ENCODE measurements at regions not wholly inside any gene's neighbourhood (a gene's known extent, or its start where the extent isn't known, plus 50 kb on each side); places are given as distances from the start of the nearest gene placed in this dataset.
A peak's percentile ranks its signal among the peaks of the same experiment; 100 is the strongest.

DNA sequence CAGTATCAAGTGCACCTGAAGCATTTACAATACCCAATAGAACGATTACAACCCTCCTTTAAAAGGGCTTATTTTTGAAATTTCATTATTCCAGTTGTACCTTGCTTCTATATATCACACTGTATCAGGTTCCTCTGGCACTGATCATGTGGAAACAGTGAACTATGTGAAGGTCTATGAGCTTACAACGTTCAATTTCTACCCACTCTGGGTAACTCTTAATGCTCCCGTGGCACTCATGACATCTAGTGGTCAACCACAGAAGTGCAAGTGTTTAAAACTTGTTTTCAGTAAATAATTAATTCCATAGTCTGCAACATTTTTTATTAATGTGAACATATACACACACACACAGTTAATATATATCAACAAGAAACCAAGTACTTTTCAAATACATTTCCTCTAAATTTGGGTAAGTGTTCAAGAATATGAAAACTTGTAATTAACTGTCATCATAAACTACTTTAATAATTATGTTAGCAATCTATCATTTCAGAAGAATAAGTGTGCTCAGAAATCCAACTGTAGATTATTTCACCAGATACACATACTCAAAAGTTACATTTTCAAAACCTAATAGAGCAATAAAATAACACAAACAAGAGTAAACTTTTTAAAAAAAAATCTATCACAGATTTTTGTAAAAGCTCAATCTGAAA lies 61.0 kb downstream of the MPP7 start:
- H3K4me3 ChIP-seq: no peak overlapping the region
- ATAC-seq (peak; percentile 78 to 80; a peak in 5 of 6 replicates), FAIRE-seq (peak; percentile 49), DNase-seq (ENCODE audit: low read depth in 1 of 2, low spot score in 1 of 2) (peak; percentile 43 to 53)
- ChIA-PET POLR2A (no interaction called here), CTCF (interaction anchor here (0.5 to 2.6 kb wide), 17 partner anchors 9 to 872 kb away, joined by 3 to 12 read pairs (median 4); no protein-coding TSS in a partner anchor)
- no peak overlapping the region for H3K4me2 ChIP-seq
- H3K4me1 ChIP-seq: no peaks in the 10 kb centered on the region
- TF ChIP-seq, protein P1, sequence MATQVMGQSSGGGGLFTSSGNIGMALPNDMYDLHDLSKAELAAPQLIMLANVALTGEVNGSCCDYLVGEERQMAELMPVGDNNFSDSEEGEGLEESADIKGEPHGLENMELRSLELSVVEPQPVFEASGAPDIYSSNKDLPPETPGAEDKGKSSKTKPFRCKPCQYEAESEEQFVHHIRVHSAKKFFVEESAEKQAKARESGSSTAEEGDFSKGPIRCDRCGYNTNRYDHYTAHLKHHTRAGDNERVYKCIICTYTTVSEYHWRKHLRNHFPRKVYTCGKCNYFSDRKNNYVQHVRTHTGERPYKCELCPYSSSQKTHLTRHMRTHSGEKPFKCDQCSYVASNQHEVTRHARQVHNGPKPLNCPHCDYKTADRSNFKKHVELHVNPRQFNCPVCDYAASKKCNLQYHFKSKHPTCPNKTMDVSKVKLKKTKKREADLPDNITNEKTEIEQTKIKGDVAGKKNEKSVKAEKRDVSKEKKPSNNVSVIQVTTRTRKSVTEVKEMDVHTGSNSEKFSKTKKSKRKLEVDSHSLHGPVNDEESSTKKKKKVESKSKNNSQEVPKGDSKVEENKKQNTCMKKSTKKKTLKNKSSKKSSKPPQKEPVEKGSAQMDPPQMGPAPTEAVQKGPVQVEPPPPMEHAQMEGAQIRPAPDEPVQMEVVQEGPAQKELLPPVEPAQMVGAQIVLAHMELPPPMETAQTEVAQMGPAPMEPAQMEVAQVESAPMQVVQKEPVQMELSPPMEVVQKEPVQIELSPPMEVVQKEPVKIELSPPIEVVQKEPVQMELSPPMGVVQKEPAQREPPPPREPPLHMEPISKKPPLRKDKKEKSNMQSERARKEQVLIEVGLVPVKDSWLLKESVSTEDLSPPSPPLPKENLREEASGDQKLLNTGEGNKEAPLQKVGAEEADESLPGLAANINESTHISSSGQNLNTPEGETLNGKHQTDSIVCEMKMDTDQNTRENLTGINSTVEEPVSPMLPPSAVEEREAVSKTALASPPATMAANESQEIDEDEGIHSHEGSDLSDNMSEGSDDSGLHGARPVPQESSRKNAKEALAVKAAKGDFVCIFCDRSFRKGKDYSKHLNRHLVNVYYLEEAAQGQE (IDR thresholded peaks at IDR 0.05): no peak
- TF ChIP-seq ESRRA (IDR thresholded peaks at IDR 0.05; ENCODE audit: borderline replicate concordance, low read length) (no peak), KDM1A (IDR thresholded peaks at IDR 0.05; ENCODE audit: low read depth) (no peak), RAD21 (conservative IDR thresholded peaks at IDR 0.05 in 1 of 2, IDR thresholded peaks at IDR 0.05 in 1 of 2) (peak; percentile 80 to 83), SMC3 (IDR thresholded peaks at IDR 0.05) (peak; percentile 72), EHF (CRISPR knock-in tag; IDR thresholded peaks at IDR 0.05) (no peak), RCOR1 (IDR thresholded peaks at IDR 0.05; ENCODE audit: low read depth, low read length) (no peak)
- TF ChIP-seq, protein P2, sequence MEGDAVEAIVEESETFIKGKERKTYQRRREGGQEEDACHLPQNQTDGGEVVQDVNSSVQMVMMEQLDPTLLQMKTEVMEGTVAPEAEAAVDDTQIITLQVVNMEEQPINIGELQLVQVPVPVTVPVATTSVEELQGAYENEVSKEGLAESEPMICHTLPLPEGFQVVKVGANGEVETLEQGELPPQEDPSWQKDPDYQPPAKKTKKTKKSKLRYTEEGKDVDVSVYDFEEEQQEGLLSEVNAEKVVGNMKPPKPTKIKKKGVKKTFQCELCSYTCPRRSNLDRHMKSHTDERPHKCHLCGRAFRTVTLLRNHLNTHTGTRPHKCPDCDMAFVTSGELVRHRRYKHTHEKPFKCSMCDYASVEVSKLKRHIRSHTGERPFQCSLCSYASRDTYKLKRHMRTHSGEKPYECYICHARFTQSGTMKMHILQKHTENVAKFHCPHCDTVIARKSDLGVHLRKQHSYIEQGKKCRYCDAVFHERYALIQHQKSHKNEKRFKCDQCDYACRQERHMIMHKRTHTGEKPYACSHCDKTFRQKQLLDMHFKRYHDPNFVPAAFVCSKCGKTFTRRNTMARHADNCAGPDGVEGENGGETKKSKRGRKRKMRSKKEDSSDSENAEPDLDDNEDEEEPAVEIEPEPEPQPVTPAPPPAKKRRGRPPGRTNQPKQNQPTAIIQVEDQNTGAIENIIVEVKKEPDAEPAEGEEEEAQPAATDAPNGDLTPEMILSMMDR (IDR thresholded peaks at IDR 0.05): peak; percentile 93
- WGBS (ENCODE audit: missing lambda C conversion rate): 6% methylated on average over 3 of the region's 3 CpGs
- H3K9me3 ChIP-seq: no peaks in the 10 kb centered on the region
- H3K27ac ChIP-seq: no peak overlapping the region

DNA sequence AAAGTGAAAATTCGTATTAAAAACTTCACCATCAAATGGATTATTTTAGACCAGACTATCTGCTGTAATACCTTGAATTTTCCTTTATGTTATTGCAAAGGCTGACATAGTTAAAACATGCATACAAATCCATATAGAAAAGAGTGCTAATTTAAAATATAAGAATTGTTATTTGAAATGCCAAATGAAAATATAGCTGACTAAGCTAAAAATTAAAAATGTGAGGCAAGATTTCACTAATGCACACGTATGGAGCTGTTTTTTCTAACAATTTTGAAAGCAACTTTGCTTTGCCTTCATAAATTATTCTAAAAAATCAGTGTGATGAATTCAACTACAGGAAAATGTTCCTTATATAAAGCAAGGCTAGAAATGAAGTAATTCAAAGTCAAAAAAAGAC lies 62.5 kb downstream of the MPP7 start:
- 8% methylated on average over 2 of the region's 2 CpGs for WGBS (ENCODE audit: missing lambda C conversion rate)
- H3K4me1 ChIP-seq: no peaks in the 10 kb centered on the region
- H3K27ac ChIP-seq: no peak overlapping the region
- ATAC-seq (no peak), FAIRE-seq (no peak), DNase-seq (ENCODE audit: low read depth in 1 of 2, low spot score in 1 of 2) (no peak)
- no peak overlapping the region for H3K4me2 ChIP-seq
- ChIA-PET CTCF (interaction anchor here (0.9 to 1.3 kb wide), 2 partner anchors 29 to 791 kb away, joined by 3 read pairs; no protein-coding TSS in a partner anchor), POLR2A (no interaction called here)
- TF ChIP-seq, protein P1 (IDR thresholded peaks at IDR 0.05): no peak
- TF ChIP-seq MAFK (IDR thresholded peaks at IDR 0.05; ENCODE audit: partially characterized antibody) (peak; percentile 96), POLR2A (IDR thresholded peaks at IDR 0.05; ENCODE audit: low read length) (no peak), SREBF2 (IDR thresholded peaks at IDR 0.05) (no peak)
- no peak overlapping the region for H3K4me3 ChIP-seq
- H3K9me3 ChIP-seq: no peaks in the 10 kb centered on the region

DNA sequence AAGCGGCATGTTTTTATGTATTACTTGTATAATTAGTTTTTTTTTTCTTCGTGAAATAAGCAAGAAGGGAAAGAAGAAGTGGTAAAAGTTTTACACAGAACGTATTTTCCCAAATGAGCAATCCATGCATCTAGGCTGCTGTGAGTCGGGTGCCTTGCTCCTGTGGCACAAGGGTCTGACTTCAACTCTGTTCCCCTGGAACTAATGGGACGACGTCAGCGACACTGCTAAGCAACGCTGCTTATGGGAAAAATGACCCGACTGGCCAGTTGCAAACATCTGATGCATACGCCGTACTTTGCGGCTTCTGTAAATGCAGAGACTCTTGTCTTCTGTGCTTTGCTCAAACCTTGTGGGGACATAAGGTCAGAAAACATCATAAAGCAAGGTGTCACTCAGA lies 66.3 kb downstream of the MPP7 start:
- DNase-seq (ENCODE audit: low read depth in 1 of 2, low spot score in 1 of 2): no peak
- no peak for ATAC-seq
- 57% methylated on average over 12 of the region's 12 CpGs for WGBS (ENCODE audit: missing lambda C conversion rate)

More for the DNA sequence above, 66.3 kb downstream of the MPP7 start:
- no peak for FAIRE-seq
- no peaks in the 10 kb centered on the region for H3K9me3 ChIP-seq
- H3K27ac ChIP-seq: no peak overlapping the region
- TF ChIP-seq MAZ (IDR thresholded peaks at IDR 0.05; ENCODE audit: borderline replicate concordance, low read depth, low read length) (no peak), TP53 (CRISPR knock-in tag; IDR thresholded peaks at IDR 0.05) (no peak), NR3C1 (IDR thresholded peaks at IDR 0.05) (no peak), PHF8 (IDR thresholded peaks at IDR 0.05; ENCODE audit: borderline replicate concordance, low read depth) (no peak), NFE2L2 (conservative IDR thresholded peaks at IDR 0.05; ENCODE audit: low read length) (no peak), CEBPB (IDR thresholded peaks at IDR 0.05) (no peak), JUNB (IDR thresholded peaks at IDR 0.05) (no peak), HEYL (CRISPR knock-in tag; IDR thresholded peaks at IDR 0.05) (no peak), HOXB13 (CRISPR knock-in tag; IDR thresholded peaks at IDR 0.05; ENCODE audit: low read depth) (no peak)
- TF ChIP-seq, protein P3, sequence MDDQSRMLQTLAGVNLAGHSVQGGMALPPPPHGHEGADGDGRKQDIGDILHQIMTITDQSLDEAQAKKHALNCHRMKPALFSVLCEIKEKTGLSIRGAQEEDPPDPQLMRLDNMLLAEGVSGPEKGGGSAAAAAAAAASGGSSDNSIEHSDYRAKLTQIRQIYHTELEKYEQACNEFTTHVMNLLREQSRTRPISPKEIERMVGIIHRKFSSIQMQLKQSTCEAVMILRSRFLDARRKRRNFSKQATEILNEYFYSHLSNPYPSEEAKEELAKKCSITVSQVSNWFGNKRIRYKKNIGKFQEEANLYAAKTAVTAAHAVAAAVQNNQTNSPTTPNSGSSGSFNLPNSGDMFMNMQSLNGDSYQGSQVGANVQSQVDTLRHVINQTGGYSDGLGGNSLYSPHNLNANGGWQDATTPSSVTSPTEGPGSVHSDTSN (IDR thresholded peaks at IDR 0.05): no peak
- TF ChIP-seq, protein P4, sequence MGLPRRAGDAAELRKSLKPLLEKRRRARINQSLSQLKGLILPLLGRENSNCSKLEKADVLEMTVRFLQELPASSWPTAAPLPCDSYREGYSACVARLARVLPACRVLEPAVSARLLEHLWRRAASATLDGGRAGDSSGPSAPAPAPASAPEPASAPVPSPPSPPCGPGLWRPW (IDR thresholded peaks at IDR 0.05): no peak
- ChIA-PET CTCF (interaction anchor here (1.0 to 1.8 kb wide), 4 partner anchors 18 to 867 kb away, joined by 3 to 4 read pairs (median 4); no protein-coding TSS in a partner anchor), POLR2A (no interaction called here)
- no peaks in the 10 kb centered on the region for H3K4me1 ChIP-seq
- H3K4me2 ChIP-seq: no peak overlapping the region
- H3K4me3 ChIP-seq: no peak overlapping the region
